ENCODE measurements at regions not wholly inside any gene's neighbourhood (a gene's known extent, or its start where the extent isn't known, plus 50 kb on each side); places are given as distances from the start of the nearest gene placed in this dataset.

GRCh38 chr2:158042666-158043065, 59.0 kb upstream of the UPP2 start:
- DNase-seq (ENCODE audit: low read depth) = no peak
- no peak for TF ChIP-seq CTCF (conservative IDR thresholded peaks at IDR 0.05; ENCODE audit: low read length)
- no peak overlapping the region for H3K4me3 ChIP-seq (ENCODE audit: low read length)

GRCh38 chr2:158042245-158042644, 59.4 kb upstream of the UPP2 start:
- no peak for DNase-seq (ENCODE audit: low read depth)
- TF ChIP-seq CTCF (conservative IDR thresholded peaks at IDR 0.05; ENCODE audit: low read length) = no peak
- no peak overlapping the region for H3K4me3 ChIP-seq (ENCODE audit: low read length)

GRCh38 chr2:158041400-158041799, 60.3 kb upstream of the UPP2 start:
- H3K4me3 ChIP-seq (ENCODE audit: low read length) = no peak overlapping the region
- no peak for DNase-seq (ENCODE audit: low read depth)
- no peak for TF ChIP-seq CTCF (conservative IDR thresholded peaks at IDR 0.05; ENCODE audit: low read length)

GRCh38 chr2:158038901-158039300, 62.8 kb upstream of the UPP2 start:
- DNase-seq (ENCODE audit: low read depth) = no peak
- no peak overlapping the region for H3K4me3 ChIP-seq (ENCODE audit: low read length)
- no peak for TF ChIP-seq CTCF (conservative IDR thresholded peaks at IDR 0.05; ENCODE audit: low read length)

- peak; percentile 62 for TF ChIP-seq CTCF (conservative IDR thresholded peaks at IDR 0.05; ENCODE audit: low read length)
- DNase-seq (ENCODE audit: low read depth) = peak; percentile 67
- H3K4me3 ChIP-seq (ENCODE audit: low read length) = no peak overlapping the region
These were observed 67.3 kb upstream of the UPP2 start for GRCh38 chr2:158034198-158034866.

GRCh38 chr2:158031371-158031770, 70.3 kb upstream of the UPP2 start:
- H3K4me3 ChIP-seq (ENCODE audit: low read length) = no peak overlapping the region
- TF ChIP-seq CTCF (conservative IDR thresholded peaks at IDR 0.05; ENCODE audit: low read length) = no peak
- no peak for DNase-seq (ENCODE audit: low read depth)

GRCh38 chr2:158025255-158025996, 76.2 kb upstream of the UPP2 start:
- TF ChIP-seq CTCF (conservative IDR thresholded peaks at IDR 0.05; ENCODE audit: low read length) = no peak
- peak; percentile 86 for DNase-seq (ENCODE audit: low read depth)

More at GRCh38 chr2:158025255-158025996, 76.2 kb upstream of the UPP2 start:
- no peak overlapping the region for H3K4me3 ChIP-seq (ENCODE audit: low read length)
